HepG2 (cell line): ENCODE measurements at regions not wholly inside any gene's neighbourhood (a gene's known extent, or its start where the extent isn't known, plus 50 kb on each side); places are given as distances from the start of the nearest gene placed in this dataset.

ENCODE experiments used
- ATAC-seq: fragments of 200-7000 bp; cut with Tn5 transposase; 3 replicates; pipeline ENCODE4 v1.9.1; 2020; ENCODE audit warnings: mild to moderate bottlenecking, moderate library complexity
- BruUV-seq: library from RNA; stranded (reverse); fragments of 400-500 nt; replicated peaks from 2 replicates; lab custom pipeline; 2021; lab: Mats Ljungman, UMichigan
- CTCF ChIA-PET: fragments of 300-600 bp; formaldehyde crosslinking; extraction: SDS; loops from one replicate; lab custom pipeline; 2021; ENCODE audit warnings: low total read pairs, inconsistent platforms, low intra/inter-chr PET ratio; lab: Yijun Ruan, JAX
- POLR2A ChIA-PET: fragments of 350-600 bp; sonication (Branson Sonifier 250); formaldehyde crosslinking; loops from one replicate; lab custom pipeline; 2020; ENCODE audit warnings: antibody characterized with exemption, inconsistent platforms; lab: Yijun Ruan, JAX
- DNase-seq: peaks from one replicate; pipeline ENCODE4 v3.0.0-alpha.2; 2015; ENCODE audit warnings: low spot score
- FAIRE-seq: peaks from 3 replicates; lab custom pipeline; 2011; peaks lifted over from hg19 to GRCh38; lab: Jason Lieb, UNC
- H2AFZ ChIP-seq: one replicate; pipeline ENCODE4 v1.6.1; 2011; ENCODE audit warnings: low read length, inconsistent platforms
- H3K27ac ChIP-seq: fragments of 300-600 bp; 3 replicates; pipeline ENCODE4 v1.8.0; 2011; ENCODE audit warnings: mixed run types, mild to moderate bottlenecking, mixed read lengths, low read length, inconsistent platforms; ENCODE audit not compliant: insufficient read depth; ENCODE audit errors: extremely low read length
- H3K27me3 ChIP-seq, 2 experiments: fragments of 200-600 bp in 1 of 2; 2 replicates in 1 of 2; 3 replicates in 1 of 2; pipeline versions ENCODE4 v1.6.0 to v1.8.0; 2011; ENCODE audit warnings: low read length in 2 of 2, mild to moderate bottlenecking in 2 of 2, moderate library complexity in 2 of 2, inconsistent platforms in 1 of 2; ENCODE audit not compliant: insufficient read depth in 2 of 2, control insufficient read depth in 1 of 2
- H3K36me3 ChIP-seq, 2 experiments: fragments of 200-600 bp in 1 of 2; replicated peaks in 1 of 2; 2 replicates in 1 of 2; 3 replicates in 1 of 2; pipeline versions ENCODE4 v1.5.1 to v1.8.0; 2011; ENCODE audit warnings: low read length in 2 of 2, inconsistent platforms in 1 of 2; ENCODE audit not compliant: insufficient read depth in 2 of 2, control insufficient read depth in 1 of 2
- H3K4me1 ChIP-seq: 2 replicates; pipeline ENCODE4 v1.5.1; 2012; ENCODE audit warnings: low read length, inconsistent platforms; ENCODE audit not compliant: insufficient read depth
- H3K4me2 ChIP-seq: 2 replicates; pipeline ENCODE4 v1.6.0; 2011; ENCODE audit warnings: low read depth, low read length, inconsistent platforms
- H3K4me3 ChIP-seq, 3 experiments: fragments of 200-600 bp in 1 of 3; sonication (generic), shearing (Covaris generic) in 1 of 3; replicated peaks in 1 of 3; 2 replicates each; pipeline ENCODE4 v1.5.1; 2011 to 2016; ENCODE audit warnings: low read length in 3 of 3, inconsistent platforms in 2 of 3, low read depth in 2 of 3, mild to moderate bottlenecking in 2 of 3, control low read depth in 1 of 3, mixed read lengths in 1 of 3; ENCODE audit not compliant: insufficient read depth in 1 of 3
- H3K79me2 ChIP-seq: one replicate; pipeline ENCODE4 v1.6.1; 2011; ENCODE audit warnings: low read length, inconsistent platforms; ENCODE audit not compliant: insufficient read depth
- H3K9ac ChIP-seq: 2 replicates; pipeline ENCODE4 v1.6.0; 2011; ENCODE audit warnings: mild to moderate bottlenecking, low read depth, low read length, inconsistent platforms; ENCODE audit not compliant: insufficient read depth
- H3K9me3 ChIP-seq: 2 replicates; pipeline ENCODE4 v1.5.1; 2012; ENCODE audit warnings: mild to moderate bottlenecking, low read length
- H4K20me1 ChIP-seq: 2 replicates; pipeline ENCODE4 v1.6.0; 2011; ENCODE audit warnings: inconsistent platforms, mild to moderate bottlenecking, low read length, moderate library complexity; ENCODE audit not compliant: insufficient read depth
- CEBPB ChIP-seq: IDR thresholded peaks from 2 replicates; pipeline ENCODE4 v1.6.1; 2011; ENCODE audit warnings: low read depth, low read length, improper control_type of control experiment, borderline replicate concordance
- ETV6 ChIP-seq: sonication (generic); formaldehyde crosslinking; conservative IDR thresholded peaks from 2 replicates; pipeline ENCODE4 v1.4.0; 2020; ENCODE audit warnings: missing genetic modification reagents
- GRHL1 ChIP-seq: sonication (generic); formaldehyde crosslinking; conservative IDR thresholded peaks from 2 replicates; pipeline ENCODE4 v1.8.0; 2022; ENCODE audit warnings: missing genetic modification reagents
- KAT2B ChIP-seq: fragments of 150-350 bp; IDR thresholded peaks from 2 replicates; pipeline ENCODE4 v1.6.1; 2014; ENCODE audit warnings: low read depth, low read length, borderline replicate concordance
- NFYB ChIP-seq: sonication (generic); formaldehyde crosslinking; IDR thresholded peaks from 2 replicates; pipeline ENCODE4 v1.4.0; 2020; ENCODE audit warnings: missing genetic modification reagents
- REL ChIP-seq: sonication (generic); formaldehyde crosslinking; conservative IDR thresholded peaks from 2 replicates; pipeline ENCODE4 v1.8.0; 2022; ENCODE audit warnings: mild to moderate bottlenecking, missing genetic modification reagents, moderate library complexity
- SP1 ChIP-seq, 2 experiments: fragments of 450-650 bp in 1 of 2; sonication (generic) in 1 of 2; formaldehyde crosslinking in 1 of 2; IDR thresholded peaks; 2 replicates each; pipeline versions ENCODE4 v1.4.0 to v1.6.1; 2016 to 2020; ENCODE audit warnings: missing genetic modification reagents in 1 of 2
- TBX3 ChIP-seq: fragments of 450-650 bp; IDR thresholded peaks from 2 replicates; pipeline ENCODE4 v1.6.1; 2017; ENCODE audit warnings: antibody characterized with exemption, mild to moderate bottlenecking, inconsistent platforms, borderline replicate concordance
- THAP11 ChIP-seq: IDR thresholded peaks from 2 replicates; pipeline ENCODE4 v1.6.1; 2016; ENCODE audit warnings: missing biosample characterization, missing genetic modification reagents
- ZNF577 ChIP-seq: sonication (generic); formaldehyde crosslinking; IDR thresholded peaks from 2 replicates; pipeline ENCODE4 v1.4.0; 2020; ENCODE audit warnings: mild to moderate bottlenecking, low read depth, missing genetic modification reagents, borderline replicate concordance
- WGBS: methylation state at CpG from one replicate; pipeline ENCODE4 v1.1.6; 2017; ENCODE audit warnings: low lambda C conversion rate; 5-methylcytosine and 5-hydroxymethylcytosine counted together
- in situ Hi-C: cut with HindIII; loops from 2 replicates; pipeline ENCODE4 v1.10.0; 2017; ENCODE audit warnings: low pct_unique_long_range_greater_than_20kb; ENCODE audit not compliant: extremely low pct_ligation_motif_present
- intact Hi-C: fragments of 100-400 bp; cut with micrococcal nuclease; formaldehyde crosslinking; loops from one replicate; pipeline ENCODE4 v1.10.0; 2022; ENCODE audit not compliant: unreplicated experiment
- TF ChIP-seq, protein P1 (sequence below): sonication (generic); formaldehyde crosslinking; IDR thresholded peaks from 2 replicates; pipeline ENCODE4 v1.4.0; 2020; ENCODE audit warnings: missing genetic modification reagents
- TF ChIP-seq, protein P2 (sequence below): sonication (generic); formaldehyde crosslinking; IDR thresholded peaks from 2 replicates; pipeline ENCODE4 v1.4.0; 2020; ENCODE audit warnings: mild to moderate bottlenecking, missing genetic modification reagents
- TF ChIP-seq, protein P3 (sequence below): sonication (generic); formaldehyde crosslinking; IDR thresholded peaks from 2 replicates; pipeline ENCODE4 v1.8.0; 2022; ENCODE audit warnings: mild to moderate bottlenecking, missing genetic modification reagents, moderate library complexity
- TF ChIP-seq, protein P4 (sequence below): sonication (generic); formaldehyde crosslinking; IDR thresholded peaks from 2 replicates; pipeline ENCODE4 v1.8.0; 2022; ENCODE audit warnings: missing genetic modification reagents, mild to moderate bottlenecking, inconsistent platforms, borderline replicate concordance

- H3K27me3 ChIP-seq = no peaks in the 10 kb centered on the region
- intact Hi-C loops (no loop called here), in situ Hi-C loops (no loop called here)
- H3K36me3 ChIP-seq = no peaks in the 10 kb centered on the region
- ChIA-PET CTCF (no interaction called here), POLR2A (no interaction called here)
- no peak overlapping the region for H2AFZ ChIP-seq
- 3% methylated on average over 2 of the region's 2 CpGs for WGBS
- H3K4me3 ChIP-seq = no peak overlapping the region
- no peaks in the 10 kb centered on the region for H4K20me1 ChIP-seq
- H3K79me2 ChIP-seq = no peaks in the 10 kb centered on the region
- no peaks in the 10 kb centered on the region for H3K4me1 ChIP-seq
- ATAC-seq (no peak), FAIRE-seq (no peak), DNase-seq (no peak)
- peak; percentile 47; the same call in 1 of the 2 replicates for TF ChIP-seq CEBPB
- TF ChIP-seq ZNF577 (CRISPR knock-in tag) = no peak
- no peak for TF ChIP-seq SP1 (IDR thresholded peaks at IDR 0.05)
- no peak for TF ChIP-seq SP1 (CRISPR knock-in tag; IDR thresholded peaks at IDR 0.05)
- no peak for TF ChIP-seq REL (CRISPR knock-in tag)
- no peak for TF ChIP-seq THAP11 (CRISPR knock-in tag)
- TF ChIP-seq, protein P1, sequence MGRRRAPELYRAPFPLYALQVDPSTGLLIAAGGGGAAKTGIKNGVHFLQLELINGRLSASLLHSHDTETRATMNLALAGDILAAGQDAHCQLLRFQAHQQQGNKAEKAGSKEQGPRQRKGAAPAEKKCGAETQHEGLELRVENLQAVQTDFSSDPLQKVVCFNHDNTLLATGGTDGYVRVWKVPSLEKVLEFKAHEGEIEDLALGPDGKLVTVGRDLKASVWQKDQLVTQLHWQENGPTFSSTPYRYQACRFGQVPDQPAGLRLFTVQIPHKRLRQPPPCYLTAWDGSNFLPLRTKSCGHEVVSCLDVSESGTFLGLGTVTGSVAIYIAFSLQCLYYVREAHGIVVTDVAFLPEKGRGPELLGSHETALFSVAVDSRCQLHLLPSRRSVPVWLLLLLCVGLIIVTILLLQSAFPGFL (CRISPR knock-in tag) = no peak
- no peak overlapping the region for H3K9ac ChIP-seq
- BruUV-seq = no TSS peak
- no peak overlapping the region for H3K4me2 ChIP-seq
- peaks cover 82% of the 10 kb centered on the region for H3K9me3 ChIP-seq
- H3K27ac ChIP-seq = no peak overlapping the region
Observed at GRCh38 chr4:33649015-33649414, 2595.3 kb downstream of the ARAP2 start.

DNA sequence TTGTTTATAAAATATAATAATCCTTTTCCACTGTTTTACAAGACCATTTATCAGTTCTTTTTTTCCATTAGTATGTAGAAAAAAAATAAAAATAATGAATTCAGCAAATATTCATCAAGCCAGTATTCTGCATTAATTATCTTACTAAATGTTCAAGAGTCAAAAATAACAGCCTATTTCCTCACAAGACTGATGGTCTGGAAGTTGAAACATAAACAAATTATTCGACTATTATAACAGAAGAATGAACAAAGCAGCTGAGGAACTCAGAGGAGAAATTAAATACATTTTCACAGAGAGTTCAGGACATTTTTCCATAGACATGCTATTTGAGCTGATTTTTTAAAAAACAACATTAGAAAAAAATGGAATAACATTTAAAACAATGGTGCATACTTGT is 2594.8 kb downstream of the ARAP2 start:
- no TSS peak for BruUV-seq
- ChIA-PET CTCF (no interaction called here), POLR2A (no interaction called here)
- TF ChIP-seq, protein P2, sequence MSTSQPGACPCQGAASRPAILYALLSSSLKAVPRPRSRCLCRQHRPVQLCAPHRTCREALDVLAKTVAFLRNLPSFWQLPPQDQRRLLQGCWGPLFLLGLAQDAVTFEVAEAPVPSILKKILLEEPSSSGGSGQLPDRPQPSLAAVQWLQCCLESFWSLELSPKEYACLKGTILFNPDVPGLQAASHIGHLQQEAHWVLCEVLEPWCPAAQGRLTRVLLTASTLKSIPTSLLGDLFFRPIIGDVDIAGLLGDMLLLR = no peak
- TF ChIP-seq, protein P3, sequence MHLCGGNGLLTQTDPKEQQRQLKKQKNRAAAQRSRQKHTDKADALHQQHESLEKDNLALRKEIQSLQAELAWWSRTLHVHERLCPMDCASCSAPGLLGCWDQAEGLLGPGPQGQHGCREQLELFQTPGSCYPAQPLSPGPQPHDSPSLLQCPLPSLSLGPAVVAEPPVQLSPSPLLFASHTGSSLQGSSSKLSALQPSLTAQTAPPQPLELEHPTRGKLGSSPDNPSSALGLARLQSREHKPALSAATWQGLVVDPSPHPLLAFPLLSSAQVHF (CRISPR knock-in tag) = no peak
- TF ChIP-seq, protein P4, sequence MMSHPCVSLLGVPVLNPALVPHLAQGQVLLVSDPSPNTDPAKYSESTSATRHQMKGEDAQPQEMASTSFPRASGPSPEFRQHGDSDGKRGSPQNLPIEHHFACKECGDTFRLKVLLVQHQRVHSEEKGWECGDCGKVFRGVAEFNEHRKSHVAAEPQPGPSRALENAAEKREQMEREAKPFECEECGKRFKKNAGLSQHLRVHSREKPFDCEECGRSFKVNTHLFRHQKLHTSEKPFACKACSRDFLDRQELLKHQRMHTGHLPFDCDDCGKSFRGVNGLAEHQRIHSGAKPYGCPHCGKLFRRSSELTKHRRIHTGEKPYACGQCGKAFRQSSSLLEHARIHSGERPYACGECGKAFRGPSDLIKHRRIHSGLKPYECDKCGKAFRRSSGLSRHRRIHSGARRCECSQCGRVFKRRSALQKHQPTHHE (CRISPR knock-in tag) = no peak
- no peak for TF ChIP-seq GRHL1 (CRISPR knock-in tag)
- TF ChIP-seq NFYB = no peak
- TF ChIP-seq TBX3 = no peak
- TF ChIP-seq ETV6 (CRISPR knock-in tag) = no peak
- TF ChIP-seq KAT2B = no peak

More for the DNA sequence above, 2594.8 kb downstream of the ARAP2 start:
- no peak overlapping the region for H2AFZ ChIP-seq
- H3K9ac ChIP-seq = no peak overlapping the region
- no peaks in the 10 kb centered on the region for H3K79me2 ChIP-seq
- peaks cover 81% of the 10 kb centered on the region for H3K9me3 ChIP-seq
- 0% methylated on average over 1 of the region's 1 CpG for WGBS
- H4K20me1 ChIP-seq = no peaks in the 10 kb centered on the region
- no peak overlapping the region for H3K4me3 ChIP-seq
- no peak overlapping the region for H3K4me2 ChIP-seq
- FAIRE-seq = no peak
- no peaks in the 10 kb centered on the region for H3K36me3 ChIP-seq
- no peak overlapping the region for H3K27ac ChIP-seq
- intact Hi-C loops (no loop called here), in situ Hi-C loops (no loop called here)
- no peak for ATAC-seq
- H3K4me1 ChIP-seq = no peaks in the 10 kb centered on the region
- DNase-seq = no peak
- no peaks in the 10 kb centered on the region for H3K27me3 ChIP-seq
